ENCODE measurements at regions not wholly inside any gene's neighbourhood (a gene's known extent, or its start where the extent isn't known, plus 50 kb on each side); places are given as distances from the start of the nearest gene placed in this dataset.

- Histone ChIP-seq H3K4me1 (ENCODE audit: insufficient read depth, low read length, poor library complexity, severe bottlenecking) (peaks cover 4% of the 10 kb centered on the region), H3K9me3 (ENCODE audit: low read depth, low read length, poor library complexity, severe bottlenecking) (no peaks in the 10 kb centered on the region), H3K36me3 (ENCODE audit: insufficient read depth, low read length, poor library complexity, severe bottlenecking) (no peaks in the 10 kb centered on the region), H3K27me3 (replicated peaks; ENCODE audit: insufficient read depth, low read depth, low read length, poor library complexity) (no peaks in the 10 kb centered on the region), H3K4me3 (ENCODE audit: low read depth, low read length, poor library complexity, severe bottlenecking) (no peak overlapping the region), H3K27ac (ENCODE audit: low read depth, low read length, poor library complexity, severe bottlenecking) (no peak overlapping the region)
- BruUV-seq (replicated peaks) = no TSS peak
- intact Hi-C loops (cut with micrococcal nuclease; ENCODE audit: unreplicated experiment) = no loop called here
- no peak for DNase-seq (ENCODE audit: low spot score)
- ChIA-PET CTCF (no interaction called here), POLR2A (ENCODE audit: low non-redundant PET) (no interaction called here)
- no peak for TF ChIP-seq EZH2 (IDR thresholded peaks at IDR 0.05; ENCODE audit: borderline replicate concordance, low read depth, low read length, poor library complexity, severe bottlenecking)
- no peak for TF ChIP-seq CTCF (conservative IDR thresholded peaks at IDR 0.05; ENCODE audit: low read depth, low read length)
Measured at GRCh38 chr1:80675454-80675853, 1125.3 kb upstream of the ADGRL2 start.

- no peak for DNase-seq (ENCODE audit: low spot score)
- Histone ChIP-seq H3K4me3 (ENCODE audit: low read depth, low read length, poor library complexity, severe bottlenecking) (no peak overlapping the region), H3K27ac (ENCODE audit: low read depth, low read length, poor library complexity, severe bottlenecking) (no peak overlapping the region), H3K36me3 (ENCODE audit: insufficient read depth, low read length, poor library complexity, severe bottlenecking) (no peaks in the 10 kb centered on the region), H3K27me3 (replicated peaks; ENCODE audit: insufficient read depth, low read depth, low read length, poor library complexity) (no peaks in the 10 kb centered on the region), H3K9me3 (ENCODE audit: low read depth, low read length, poor library complexity, severe bottlenecking) (no peaks in the 10 kb centered on the region), H3K4me1 (ENCODE audit: insufficient read depth, low read length, poor library complexity, severe bottlenecking) (peaks cover 4% of the 10 kb centered on the region)
- TF ChIP-seq EZH2 (IDR thresholded peaks at IDR 0.05; ENCODE audit: borderline replicate concordance, low read depth, low read length, poor library complexity, severe bottlenecking) = no peak
- TF ChIP-seq CTCF (conservative IDR thresholded peaks at IDR 0.05; ENCODE audit: low read depth, low read length) = no peak
- intact Hi-C loops (cut with micrococcal nuclease; ENCODE audit: unreplicated experiment) = no loop called here
- CTCF ChIA-PET = no interaction called here
- POLR2A ChIA-PET (ENCODE audit: low non-redundant PET) = no interaction called here
- no TSS peak for BruUV-seq (replicated peaks)
Measured at GRCh38 chr1:80673935-80674597, 1126.7 kb upstream of the ADGRL2 start.

GRCh38 chr1:80668372-80668771 is 1132.4 kb upstream of the ADGRL2 start:
- ChIA-PET CTCF (no interaction called here), POLR2A (ENCODE audit: low non-redundant PET) (no interaction called here)
- intact Hi-C loops (cut with micrococcal nuclease; ENCODE audit: unreplicated experiment) = no loop called here
- no peak for DNase-seq (ENCODE audit: low spot score)
- TF ChIP-seq CTCF (conservative IDR thresholded peaks at IDR 0.05; ENCODE audit: low read depth, low read length) = no peak
- no peak for TF ChIP-seq EZH2 (IDR thresholded peaks at IDR 0.05; ENCODE audit: borderline replicate concordance, low read depth, low read length, poor library complexity, severe bottlenecking)
- no peaks in the 10 kb centered on the region for H3K9me3 ChIP-seq (ENCODE audit: low read depth, low read length, poor library complexity, severe bottlenecking)
- BruUV-seq (replicated peaks) = no TSS peak
- H3K4me1 ChIP-seq (ENCODE audit: insufficient read depth, low read length, poor library complexity, severe bottlenecking) = no peaks in the 10 kb centered on the region
- H3K27me3 ChIP-seq (replicated peaks; ENCODE audit: insufficient read depth, low read depth, low read length, poor library complexity) = no peaks in the 10 kb centered on the region
- H3K4me3 ChIP-seq (ENCODE audit: low read depth, low read length, poor library complexity, severe bottlenecking) = no peak overlapping the region
- no peak overlapping the region for H3K27ac ChIP-seq (ENCODE audit: low read depth, low read length, poor library complexity, severe bottlenecking)
- no peaks in the 10 kb centered on the region for H3K36me3 ChIP-seq (ENCODE audit: insufficient read depth, low read length, poor library complexity, severe bottlenecking)

Measured in A673 (cell line).